GM21717 (cell line): ENCODE measurements at regions not wholly inside any gene's neighbourhood (a gene's known extent, or its start where the extent isn't known, plus 50 kb on each side); places are given as distances from the start of the nearest gene placed in this dataset.
"Not testable (repeated sequence)": the region's sequence is repeated elsewhere in the genome, so short reads cannot be mapped to it uniquely, and the experiment has no call there.

Experiments
- ATAC-seq: cut with Tn5 transposase; IDR thresholded peaks from one replicate; pipeline ENCODE4 v1.9.1; 2021; ENCODE audit warnings: mild to moderate bottlenecking, moderate library complexity; ENCODE audit not compliant: unreplicated experiment

- no peak for ATAC-seq
Measured at GRCh38 chr11:112310848-112311247, 50.2 kb upstream of the PLET1 start.

GRCh38 chr11:112315057-112315720 is 54.5 kb upstream of the PLET1 start:
- no peak for ATAC-seq

- no peak for ATAC-seq
Measured at GRCh38 chr11:112315861-112316739, 55.4 kb upstream of the PLET1 start.

GRCh38 chr11:112316971-112317370 is 56.3 kb upstream of the PLET1 start:
- no peak for ATAC-seq

- no peak for ATAC-seq
Measured at GRCh38 chr11:112318184-112318591, 57.5 kb upstream of the PLET1 start.

- no peak for ATAC-seq
Measured at GRCh38 chr11:112318661-112319060, 58.0 kb upstream of the PLET1 start.

GRCh38 chr11:112320668-112321067 is 60.0 kb upstream of the PLET1 start:
- ATAC-seq = no peak

- no peak for ATAC-seq
Measured at GRCh38 chr11:112321501-112322172, 61.0 kb upstream of the PLET1 start.

GRCh38 chr11:112322173-112322790 is 61.6 kb upstream of the PLET1 start:
- no peak for ATAC-seq

- no peak for ATAC-seq
Measured at GRCh38 chr11:112334381-112334780, 73.7 kb upstream of the PLET1 start.

- ATAC-seq = no peak
Measured at GRCh38 chr11:112336356-112336886, 75.8 kb upstream of the PLET1 start.

GRCh38 chr11:112339566-112339965 is 78.9 kb upstream of the PLET1 start:
- ATAC-seq = no peak

- no peak for ATAC-seq
Measured at GRCh38 chr11:112343368-112344039, 82.8 kb upstream of the PLET1 start.

GRCh38 chr11:112344040-112344413 is 83.4 kb upstream of the PLET1 start:
- ATAC-seq = no peak

- ATAC-seq = no peak
Measured at GRCh38 chr11:112345166-112345565, 84.5 kb upstream of the PLET1 start.

GRCh38 chr11:112345706-112346105 is 85.0 kb upstream of the PLET1 start:
- ATAC-seq = no peak

- no peak for ATAC-seq
Measured at GRCh38 chr11:112346586-112346985, 85.9 kb upstream of the PLET1 start.

GRCh38 chr11:112348480-112349029 is 87.9 kb upstream of the PLET1 start:
- no peak for ATAC-seq

GRCh38 chr11:112351423-112351822 is 90.8 kb upstream of the PLET1 start:
- ATAC-seq = not testable (repeated sequence)

GRCh38 chr11:112352907-112353306 is 92.2 kb upstream of the PLET1 start:
- no peak for ATAC-seq
